K562 (cell line): ENCODE measurements at regions not wholly inside any gene's neighbourhood (a gene's known extent, or its start where the extent isn't known, plus 50 kb on each side); places are given as distances from the start of the nearest gene placed in this dataset.

Source experiments
- ARID1B ChIP-seq: fragments of 450-650 bp; IDR thresholded peaks from 2 replicates; pipeline ENCODE4 v1.6.1; 2016; ENCODE audit warnings: antibody characterized with exemption, mild to moderate bottlenecking, inconsistent platforms
- DPF2 ChIP-seq: fragments of 450-650 bp; IDR thresholded peaks from 2 replicates; pipeline ENCODE4 v1.6.1; 2016
- FOSL1 ChIP-seq: fragments of 200-800 bp; sonication (Bioruptor generic); conservative IDR thresholded peaks from 2 replicates; pipeline ENCODE4 v1.6.1; 2016; ENCODE audit warnings: missing genetic modification characterization, missing compliant biosample characterization
- FOXA3 ChIP-seq, 2 experiments: fragments of 450-650 bp in 1 of 2; sonication (generic) in 1 of 2; formaldehyde crosslinking; IDR thresholded peaks in 1 of 2; conservative IDR thresholded peaks in 1 of 2; 2 replicates each; pipeline versions ENCODE4 v1.4.0 to v1.8.0; 2020 to 2022; ENCODE audit warnings: mild to moderate bottlenecking in 2 of 2, missing genetic modification reagents in 1 of 2
- MAFG ChIP-seq: fragments of 450-650 bp; conservative IDR thresholded peaks from 2 replicates; pipeline ENCODE4 v1.6.1; 2016; ENCODE audit warnings: missing genetic modification characterization, missing compliant biosample characterization
- MYC ChIP-seq, 2 experiments: fragments of 250-450 bp in 1 of 2; sonication (Bioruptor Pico) in 1 of 2; IDR thresholded peaks; 2 replicates each; pipeline versions ENCODE4 v1.5.1 to v1.6.1; 2012 to 2021; ENCODE audit warnings: low read depth in 2 of 2, borderline replicate concordance in 1 of 2, improper control_type of control experiment in 1 of 2, low read length in 1 of 2, mild to moderate bottlenecking in 1 of 2, moderate library complexity in 1 of 2
- NCOR1 ChIP-seq: fragments of 450-650 bp; IDR thresholded peaks from 2 replicates; pipeline ENCODE4 v1.6.1; 2016; ENCODE audit warnings: mild to moderate bottlenecking, moderate library complexity
- NFE2 ChIP-seq: IDR thresholded peaks from 2 replicates; pipeline ENCODE4 v1.6.1; 2014; ENCODE audit warnings: antibody characterized with exemption, low read depth
- NR2C1 ChIP-seq, 2 experiments: fragments of 450-650 bp; IDR thresholded peaks; 2 replicates each; pipeline ENCODE4 v1.6.1; 2017; ENCODE audit warnings: mild to moderate bottlenecking in 2 of 2, antibody characterized with exemption in 1 of 2, inconsistent platforms in 1 of 2, missing compliant biosample characterization in 1 of 2, missing genetic modification characterization in 1 of 2
- RNF2 ChIP-seq: sonication (generic); IDR thresholded peaks from 2 replicates; pipeline ENCODE4 v1.6.1; 2016
- TSHZ1 ChIP-seq: fragments of 250-450 bp; sonication (Bioruptor Pico); IDR thresholded peaks from 2 replicates; pipeline ENCODE4 v1.4.0; 2020; ENCODE audit warnings: mild to moderate bottlenecking, moderate library complexity
- TF ChIP-seq, protein P1 (sequence below), 2 experiments: fragments of 450-650 bp; formaldehyde crosslinking in 1 of 2; IDR thresholded peaks; 2 replicates each; pipeline versions ENCODE4 v1.4.0 to v1.6.1; 2014 to 2020; ENCODE audit warnings: mild to moderate bottlenecking in 2 of 2, borderline replicate concordance in 1 of 2, low read depth in 1 of 2
- TF ChIP-seq, protein P2 (sequence below): sonication (generic); formaldehyde crosslinking; IDR thresholded peaks from 2 replicates; pipeline ENCODE4 v1.8.0; 2022; ENCODE audit warnings: mild to moderate bottlenecking, missing genetic modification reagents

- TF ChIP-seq, protein P1, sequence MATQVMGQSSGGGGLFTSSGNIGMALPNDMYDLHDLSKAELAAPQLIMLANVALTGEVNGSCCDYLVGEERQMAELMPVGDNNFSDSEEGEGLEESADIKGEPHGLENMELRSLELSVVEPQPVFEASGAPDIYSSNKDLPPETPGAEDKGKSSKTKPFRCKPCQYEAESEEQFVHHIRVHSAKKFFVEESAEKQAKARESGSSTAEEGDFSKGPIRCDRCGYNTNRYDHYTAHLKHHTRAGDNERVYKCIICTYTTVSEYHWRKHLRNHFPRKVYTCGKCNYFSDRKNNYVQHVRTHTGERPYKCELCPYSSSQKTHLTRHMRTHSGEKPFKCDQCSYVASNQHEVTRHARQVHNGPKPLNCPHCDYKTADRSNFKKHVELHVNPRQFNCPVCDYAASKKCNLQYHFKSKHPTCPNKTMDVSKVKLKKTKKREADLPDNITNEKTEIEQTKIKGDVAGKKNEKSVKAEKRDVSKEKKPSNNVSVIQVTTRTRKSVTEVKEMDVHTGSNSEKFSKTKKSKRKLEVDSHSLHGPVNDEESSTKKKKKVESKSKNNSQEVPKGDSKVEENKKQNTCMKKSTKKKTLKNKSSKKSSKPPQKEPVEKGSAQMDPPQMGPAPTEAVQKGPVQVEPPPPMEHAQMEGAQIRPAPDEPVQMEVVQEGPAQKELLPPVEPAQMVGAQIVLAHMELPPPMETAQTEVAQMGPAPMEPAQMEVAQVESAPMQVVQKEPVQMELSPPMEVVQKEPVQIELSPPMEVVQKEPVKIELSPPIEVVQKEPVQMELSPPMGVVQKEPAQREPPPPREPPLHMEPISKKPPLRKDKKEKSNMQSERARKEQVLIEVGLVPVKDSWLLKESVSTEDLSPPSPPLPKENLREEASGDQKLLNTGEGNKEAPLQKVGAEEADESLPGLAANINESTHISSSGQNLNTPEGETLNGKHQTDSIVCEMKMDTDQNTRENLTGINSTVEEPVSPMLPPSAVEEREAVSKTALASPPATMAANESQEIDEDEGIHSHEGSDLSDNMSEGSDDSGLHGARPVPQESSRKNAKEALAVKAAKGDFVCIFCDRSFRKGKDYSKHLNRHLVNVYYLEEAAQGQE (IDR thresholded peaks at IDR 0.05; ENCODE audit: borderline replicate concordance), result no peak
- TF ChIP-seq, protein P1 (CRISPR knock-in tag; IDR thresholded peaks at IDR 0.05; ENCODE audit: low read depth), result no peak
- TF ChIP-seq TSHZ1 (CRISPR knock-in tag), result no peak
- no peak for TF ChIP-seq NR2C1 (IDR thresholded peaks at IDR 0.05)
- no peak for TF ChIP-seq NR2C1 (tag; IDR thresholded peaks at IDR 0.05)
- TF ChIP-seq MAFG (tag), result peak; percentile 24; the same call in 1 of the 2 replicates
- 0 out of 2 replicates have a peak, but pooled peaks have one; percentile 19 for TF ChIP-seq NFE2
- TF ChIP-seq, protein P2, sequence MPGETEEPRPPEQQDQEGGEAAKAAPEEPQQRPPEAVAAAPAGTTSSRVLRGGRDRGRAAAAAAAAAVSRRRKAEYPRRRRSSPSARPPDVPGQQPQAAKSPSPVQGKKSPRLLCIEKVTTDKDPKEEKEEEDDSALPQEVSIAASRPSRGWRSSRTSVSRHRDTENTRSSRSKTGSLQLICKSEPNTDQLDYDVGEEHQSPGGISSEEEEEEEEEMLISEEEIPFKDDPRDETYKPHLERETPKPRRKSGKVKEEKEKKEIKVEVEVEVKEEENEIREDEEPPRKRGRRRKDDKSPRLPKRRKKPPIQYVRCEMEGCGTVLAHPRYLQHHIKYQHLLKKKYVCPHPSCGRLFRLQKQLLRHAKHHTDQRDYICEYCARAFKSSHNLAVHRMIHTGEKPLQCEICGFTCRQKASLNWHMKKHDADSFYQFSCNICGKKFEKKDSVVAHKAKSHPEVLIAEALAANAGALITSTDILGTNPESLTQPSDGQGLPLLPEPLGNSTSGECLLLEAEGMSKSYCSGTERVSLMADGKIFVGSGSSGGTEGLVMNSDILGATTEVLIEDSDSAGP (CRISPR knock-in tag), result no peak
- TF ChIP-seq MYC (IDR thresholded peaks at IDR 0.05; ENCODE audit: low read depth, low read length), result 0 out of 2 replicates have a peak, but pooled peaks have one; percentile 41
- TF ChIP-seq MYC (CRISPR knock-in tag; IDR thresholded peaks at IDR 0.05; ENCODE audit: borderline replicate concordance, low read depth), result no peak
- TF ChIP-seq FOSL1, result peak; percentile 78
- TF ChIP-seq DPF2, result 0 out of 2 replicates have a peak, but pooled peaks have one; percentile 22
- no peak for TF ChIP-seq RNF2
- TF ChIP-seq FOXA3 (CRISPR knock-in tag; conservative IDR thresholded peaks at IDR 0.05 in 1 of 2, IDR thresholded peaks at IDR 0.05 in 1 of 2), result peak in 1 of 2 experiments; percentile 31; a peak in 1 of 4 replicates
- TF ChIP-seq NCOR1, result 0 out of 2 replicates have a peak, but pooled peaks have one; percentile 8
- TF ChIP-seq ARID1B, result peak; percentile 23; the same call in 1 of the 2 replicates
These were observed 53.9 kb upstream of the CTAGE1 start (continued) for GRCh38 chr18:22471546-22472131.
